MM.1S (cell line): ENCODE measurements at regions not wholly inside any gene's neighbourhood (a gene's known extent, or its start where the extent isn't known, plus 50 kb on each side); places are given as distances from the start of the nearest gene placed in this dataset.

ENCODE experiments used
- DNase-seq: peaks from one replicate; pipeline ENCODE4 v3.0.0-alpha.2; 2015
- H2AFZ ChIP-seq: fragments of 300-600 bp; sonication (generic); 2 replicates; pipeline ENCODE4 v1.6.0; 2016; ENCODE audit warnings: antibody characterized with exemption, low read length
- H3F3A ChIP-seq: fragments of 300-600 bp; sonication (generic); 2 replicates; pipeline ENCODE4 v1.6.1; 2016; ENCODE audit warnings: mild to moderate bottlenecking, antibody characterized with exemption, low read length, moderate library complexity, mixed read lengths; ENCODE audit not compliant: insufficient read depth
- H3K27ac ChIP-seq: fragments of 300-600 bp; sonication (generic); 2 replicates; pipeline ENCODE4 v1.5.1; 2016; ENCODE audit warnings: mild to moderate bottlenecking, low read length
- H3K27me3 ChIP-seq: fragments of 300-600 bp; sonication (generic); replicated peaks from 2 replicates; pipeline ENCODE4 v1.6.0; 2016; ENCODE audit warnings: low read length; ENCODE audit not compliant: insufficient read depth
- H3K36me3 ChIP-seq: fragments of 300-600 bp; sonication (generic); replicated peaks from 2 replicates; pipeline ENCODE4 v1.6.1; 2016; ENCODE audit warnings: mild to moderate bottlenecking, low read length, mixed read lengths; ENCODE audit not compliant: insufficient read depth
- H3K4me1 ChIP-seq: fragments of 300-600 bp; sonication (generic); 2 replicates; pipeline ENCODE4 v1.6.1; 2016; ENCODE audit warnings: low read length, mixed read lengths
- H3K4me2 ChIP-seq: fragments of 300-600 bp; sonication (generic); 2 replicates; pipeline ENCODE4 v1.6.0; 2016; ENCODE audit warnings: low read depth, low read length
- H3K4me3 ChIP-seq: fragments of 300-600 bp; sonication (generic); 2 replicates; pipeline ENCODE4 v1.5.1; 2016; ENCODE audit warnings: low read length, mixed read lengths
- H3K79me2 ChIP-seq: fragments of 300-600 bp; sonication (generic); 2 replicates; pipeline ENCODE4 v1.6.1; 2016; ENCODE audit warnings: mixed run types, low read length, mixed read lengths
- H3K9ac ChIP-seq: fragments of 300-600 bp; sonication (generic); 2 replicates; pipeline ENCODE4 v1.6.1; 2016; ENCODE audit warnings: low read length, mixed read lengths
- H3K9me2 ChIP-seq: fragments of 300-600 bp; sonication (generic); replicated peaks from 2 replicates; pipeline ENCODE4 v1.6.1; 2016; ENCODE audit warnings: mild to moderate bottlenecking, low read length, mixed read lengths; ENCODE audit not compliant: insufficient read depth
- H3K9me3 ChIP-seq: fragments of 300-600 bp; sonication (generic); replicated peaks from 2 replicates; pipeline ENCODE4 v1.6.1; 2016; ENCODE audit warnings: mild to moderate bottlenecking, low read length, mixed read lengths; ENCODE audit not compliant: insufficient read depth
- H4K20me1 ChIP-seq: fragments of 300-600 bp; sonication (generic); 2 replicates; pipeline ENCODE4 v1.6.1; 2016; ENCODE audit warnings: mild to moderate bottlenecking, low read length, moderate library complexity, mixed read lengths; ENCODE audit not compliant: insufficient read depth
- CTCF ChIP-seq: fragments of 300-600 bp; sonication (generic); IDR thresholded peaks from 2 replicates; pipeline ENCODE4 v1.5.1; 2016; ENCODE audit warnings: antibody characterized with exemption, low read length, mixed read lengths
- EZH2 ChIP-seq: fragments of 300-600 bp; sonication (generic); optimal IDR thresholded peaks from 2 replicates; pipeline ENCODE3; 2017; ENCODE audit warnings: low read depth, mild to moderate bottlenecking, antibody characterized with exemption, low read length, mixed read lengths
- EZH2phosphoT487 ChIP-seq: fragments of 300-600 bp; sonication (generic); IDR thresholded peaks from 2 replicates; pipeline ENCODE4 v1.6.1; 2018; ENCODE audit warnings: antibody characterized with exemption, low read length

- H3K9me2 ChIP-seq: no peaks in the 10 kb centered on the region
- no peak overlapping the region for H3K4me3 ChIP-seq
- no peak for DNase-seq
- no peaks in the 10 kb centered on the region for H3K4me1 ChIP-seq
- TF ChIP-seq EZH2: no peak
- TF ChIP-seq CTCF: no peak
- TF ChIP-seq EZH2phosphoT487: no peak
- H3F3A ChIP-seq: no peaks in the 10 kb centered on the region
- H2AFZ ChIP-seq: no peak overlapping the region
- no peaks in the 10 kb centered on the region for H3K79me2 ChIP-seq
- no peaks in the 10 kb centered on the region for H3K36me3 ChIP-seq
- H3K27ac ChIP-seq: no peak overlapping the region
- no peak overlapping the region for H3K9ac ChIP-seq
- H3K9me3 ChIP-seq: no peaks in the 10 kb centered on the region
- H3K27me3 ChIP-seq: no peaks in the 10 kb centered on the region
- H4K20me1 ChIP-seq: no peaks in the 10 kb centered on the region
- no peak overlapping the region for H3K4me2 ChIP-seq
Measured at GRCh38 chr18:54440292-54440691, 82.6 kb downstream of the C18orf54 start.

- 0 out of 2 replicates have a peak overlapping the region, but pooled peaks have one; percentile 10 for H2AFZ ChIP-seq
Measured at GRCh38 chr18:54444319-54444914, 86.7 kb downstream of the C18orf54 start.

GRCh38 chr18:54453996-54454395, 96.3 kb downstream of the C18orf54 start:
- Histone ChIP-seq H3K4me2 (no peak overlapping the region), H3K36me3 (no peaks in the 10 kb centered on the region)
- TF ChIP-seq EZH2phosphoT487: no peak
- no peak for TF ChIP-seq EZH2
- TF ChIP-seq CTCF: no peak

More at GRCh38 chr18:54444319-54444914, 86.7 kb downstream of the C18orf54 start:
- Histone ChIP-seq H3K4me2 (no peak overlapping the region), H3K4me1 (no peaks in the 10 kb centered on the region), H3K9ac (no peak overlapping the region), H3F3A (no peaks in the 10 kb centered on the region), H4K20me1 (no peaks in the 10 kb centered on the region), H3K27me3 (no peaks in the 10 kb centered on the region), H3K9me2 (no peaks in the 10 kb centered on the region), H3K36me3 (no peaks in the 10 kb centered on the region), H3K79me2 (no peaks in the 10 kb centered on the region), H3K4me3 (no peak overlapping the region), H3K27ac (no peak overlapping the region), H3K9me3 (no peaks in the 10 kb centered on the region)
- peak; percentile 61 for DNase-seq
- no peak for TF ChIP-seq EZH2
- TF ChIP-seq CTCF: peak; percentile 88

More at GRCh38 chr18:54453996-54454395, 96.3 kb downstream of the C18orf54 start:
- Histone ChIP-seq H2AFZ (no peak overlapping the region), H3K9me3 (no peaks in the 10 kb centered on the region), H3K79me2 (no peaks in the 10 kb centered on the region), H3K4me1 (no peaks in the 10 kb centered on the region), H4K20me1 (no peaks in the 10 kb centered on the region), H3K9ac (no peak overlapping the region), H3K27ac (no peak overlapping the region), H3K4me3 (no peak overlapping the region), H3K27me3 (no peaks in the 10 kb centered on the region), H3F3A (no peaks in the 10 kb centered on the region), H3K9me2 (no peaks in the 10 kb centered on the region)
- no peak for DNase-seq
